ENCODE measurements at regions not wholly inside any gene's neighbourhood (a gene's known extent, or its start where the extent isn't known, plus 50 kb on each side); places are given as distances from the start of the nearest gene placed in this dataset.

DNA sequence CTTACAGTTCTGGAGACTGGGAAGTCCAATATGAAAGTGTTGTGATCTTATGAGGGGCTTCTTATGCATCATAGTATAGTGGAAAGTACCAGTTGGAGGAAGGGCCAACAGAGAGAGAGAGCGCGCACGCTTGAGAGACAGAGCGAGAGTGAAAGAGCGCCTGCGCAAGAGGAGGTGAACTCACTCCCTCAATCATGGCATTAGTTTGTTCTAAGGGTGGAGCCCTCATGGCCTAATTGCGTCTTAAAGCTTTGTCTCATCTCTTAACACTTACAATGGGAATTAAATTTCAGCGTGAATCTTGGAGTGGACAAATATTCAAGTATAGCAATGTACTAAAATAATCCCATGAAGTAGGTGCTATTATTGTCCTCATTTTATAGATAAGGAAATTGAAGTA, 303.2 kb downstream of the OSTF1 start:
- no peak for DNase-seq (ENCODE audit: extremely low read depth, insufficient read length)
- H3K27me3 ChIP-seq (replicated peaks; ENCODE audit: control insufficient read depth, insufficient read depth, low read length): no peaks in the 10 kb centered on the region
- H3K36me3 ChIP-seq (ENCODE audit: control insufficient read depth, insufficient read depth, low read length): no peaks in the 10 kb centered on the region
- TF ChIP-seq, protein P1, sequence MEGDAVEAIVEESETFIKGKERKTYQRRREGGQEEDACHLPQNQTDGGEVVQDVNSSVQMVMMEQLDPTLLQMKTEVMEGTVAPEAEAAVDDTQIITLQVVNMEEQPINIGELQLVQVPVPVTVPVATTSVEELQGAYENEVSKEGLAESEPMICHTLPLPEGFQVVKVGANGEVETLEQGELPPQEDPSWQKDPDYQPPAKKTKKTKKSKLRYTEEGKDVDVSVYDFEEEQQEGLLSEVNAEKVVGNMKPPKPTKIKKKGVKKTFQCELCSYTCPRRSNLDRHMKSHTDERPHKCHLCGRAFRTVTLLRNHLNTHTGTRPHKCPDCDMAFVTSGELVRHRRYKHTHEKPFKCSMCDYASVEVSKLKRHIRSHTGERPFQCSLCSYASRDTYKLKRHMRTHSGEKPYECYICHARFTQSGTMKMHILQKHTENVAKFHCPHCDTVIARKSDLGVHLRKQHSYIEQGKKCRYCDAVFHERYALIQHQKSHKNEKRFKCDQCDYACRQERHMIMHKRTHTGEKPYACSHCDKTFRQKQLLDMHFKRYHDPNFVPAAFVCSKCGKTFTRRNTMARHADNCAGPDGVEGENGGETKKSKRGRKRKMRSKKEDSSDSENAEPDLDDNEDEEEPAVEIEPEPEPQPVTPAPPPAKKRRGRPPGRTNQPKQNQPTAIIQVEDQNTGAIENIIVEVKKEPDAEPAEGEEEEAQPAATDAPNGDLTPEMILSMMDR (IDR thresholded peaks at IDR 0.05; ENCODE audit: insufficient read depth, low read length, poor library complexity, severe bottlenecking): no peak
- no peak overlapping the region for H3K4me3 ChIP-seq (replicated peaks; ENCODE audit: low read depth, low read length)

DNA sequence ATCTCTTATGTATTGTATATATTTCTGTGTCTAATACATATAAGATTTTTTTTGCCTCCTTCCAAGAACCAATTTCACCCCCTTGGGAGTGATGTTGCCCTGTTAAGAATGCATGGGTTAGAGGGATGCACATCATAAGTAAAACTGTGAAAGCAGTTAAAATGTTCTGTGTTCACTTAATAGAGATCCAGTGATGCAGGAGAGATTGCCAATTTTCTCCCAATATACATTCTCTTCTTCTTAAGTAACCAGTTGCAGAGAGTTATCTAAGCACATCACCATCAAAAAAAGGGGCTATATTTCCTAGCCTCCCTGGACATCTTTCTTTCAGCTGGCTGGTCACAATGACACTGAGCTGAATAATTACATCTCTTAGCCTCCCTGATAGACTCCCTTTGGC, 307.0 kb downstream of the OSTF1 start:
- H3K4me3 ChIP-seq (replicated peaks; ENCODE audit: low read depth, low read length): no peak overlapping the region
- no peak for DNase-seq (ENCODE audit: extremely low read depth, insufficient read length)
- no peaks in the 10 kb centered on the region for H3K27me3 ChIP-seq (replicated peaks; ENCODE audit: control insufficient read depth, insufficient read depth, low read length)
- TF ChIP-seq, protein P1 (IDR thresholded peaks at IDR 0.05; ENCODE audit: insufficient read depth, low read length, poor library complexity, severe bottlenecking): no peak
- H3K36me3 ChIP-seq (ENCODE audit: control insufficient read depth, insufficient read depth, low read length): no peaks in the 10 kb centered on the region

DNA sequence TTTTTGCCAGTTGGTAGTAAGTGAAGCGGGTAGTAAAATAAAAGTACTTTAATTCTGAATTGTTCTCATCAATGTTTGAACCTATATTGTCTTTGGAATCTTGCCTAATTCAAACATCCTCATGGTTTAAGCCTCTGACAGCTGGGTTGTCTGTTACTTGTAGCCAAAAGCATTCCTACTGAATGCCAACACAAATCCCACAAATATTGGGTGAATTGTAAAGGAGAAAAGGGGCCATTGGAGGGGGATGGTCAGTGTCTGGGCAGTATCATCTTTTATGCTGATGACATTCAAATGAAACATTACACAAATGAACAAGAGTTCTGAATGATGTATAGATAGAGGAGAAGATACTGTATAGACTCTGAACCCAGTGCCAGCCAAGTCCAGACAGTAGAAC, 309.5 kb downstream of the OSTF1 start:
- Histone ChIP-seq H3K27me3 (replicated peaks; ENCODE audit: control insufficient read depth, insufficient read depth, low read length) (no peaks in the 10 kb centered on the region), H3K36me3 (ENCODE audit: control insufficient read depth, insufficient read depth, low read length) (no peaks in the 10 kb centered on the region), H3K4me3 (replicated peaks; ENCODE audit: low read depth, low read length) (no peak overlapping the region)
- TF ChIP-seq, protein P1 (IDR thresholded peaks at IDR 0.05; ENCODE audit: insufficient read depth, low read length, poor library complexity, severe bottlenecking): no peak
- DNase-seq (ENCODE audit: extremely low read depth, insufficient read length): no peak

DNA sequence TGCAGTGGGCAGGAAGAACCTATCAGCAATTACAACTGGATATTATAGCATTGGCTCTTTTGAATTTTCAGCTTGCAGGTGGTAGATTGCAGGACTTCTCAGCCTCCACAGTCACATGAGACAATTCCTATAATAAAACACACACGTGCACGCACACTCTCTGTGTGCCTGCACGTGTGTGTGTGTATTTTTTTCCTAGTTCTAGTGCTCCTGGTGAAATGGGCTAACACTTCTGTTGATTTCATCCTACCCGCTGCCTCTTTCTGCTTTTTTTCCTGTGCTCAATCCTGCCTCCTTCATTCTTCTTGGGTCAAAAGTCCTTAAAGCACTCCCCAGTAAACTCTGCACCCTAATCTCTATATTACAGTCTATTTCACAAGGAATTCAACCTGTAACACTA, 320.1 kb downstream of the OSTF1 start:
- Histone ChIP-seq H3K27me3 (replicated peaks; ENCODE audit: control insufficient read depth, insufficient read depth, low read length) (no peaks in the 10 kb centered on the region), H3K4me3 (replicated peaks; ENCODE audit: low read depth, low read length) (no peak overlapping the region)
- DNase-seq (ENCODE audit: extremely low read depth, insufficient read length): no peak

DNA sequence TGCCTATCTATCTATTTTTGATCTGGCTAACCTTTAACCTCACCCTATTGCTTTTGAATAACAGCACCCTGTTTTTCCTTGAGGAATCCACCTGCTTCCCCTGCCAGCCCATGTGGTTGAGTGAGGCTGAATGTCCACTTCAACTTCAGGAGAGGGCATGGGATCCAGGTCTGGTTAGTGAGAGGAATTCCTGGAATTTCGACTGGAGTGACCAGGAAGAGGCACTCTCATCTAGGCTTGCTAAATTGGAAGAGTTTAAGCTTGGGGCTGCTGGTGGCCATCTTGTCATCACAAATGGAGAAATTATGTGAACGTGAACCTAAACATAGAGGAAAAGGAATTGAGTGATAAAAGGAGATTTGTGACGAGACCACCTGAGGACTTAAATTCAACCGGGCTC, 322.1 kb downstream of the OSTF1 start:
- no peak overlapping the region for H3K4me3 ChIP-seq (replicated peaks; ENCODE audit: low read depth, low read length)
- TF ChIP-seq, protein P1 (IDR thresholded peaks at IDR 0.05; ENCODE audit: insufficient read depth, low read length, poor library complexity, severe bottlenecking): no peak
- H3K36me3 ChIP-seq (ENCODE audit: control insufficient read depth, insufficient read depth, low read length): no peaks in the 10 kb centered on the region
- no peak for DNase-seq (ENCODE audit: extremely low read depth, insufficient read length)
- H3K27me3 ChIP-seq (replicated peaks; ENCODE audit: control insufficient read depth, insufficient read depth, low read length): no peaks in the 10 kb centered on the region

More for the DNA sequence above, 320.1 kb downstream of the OSTF1 start:
- H3K36me3 ChIP-seq (ENCODE audit: control insufficient read depth, insufficient read depth, low read length): no peaks in the 10 kb centered on the region
- TF ChIP-seq, protein P1 (IDR thresholded peaks at IDR 0.05; ENCODE audit: insufficient read depth, low read length, poor library complexity, severe bottlenecking): no peak

All from GM06990 (cell line).